AG20443 (cell line): ENCODE measurements at regions not wholly inside any gene's neighbourhood (a gene's known extent, or its start where the extent isn't known, plus 50 kb on each side); places are given as distances from the start of the nearest gene placed in this dataset.

Experiments used
- DNase-seq: peaks from one replicate; pipeline ENCODE4 v3.0.0; 2012; ENCODE audit warnings: low spot score, mixed read lengths

GRCh38 chr15:88382482-88382983, 84.7 kb downstream of the MRPL46 start:
- no peak for DNase-seq

GRCh38 chr15:88378188-88378637, 89.0 kb downstream of the MRPL46 start:
- DNase-seq: peak; percentile 53

- no peak for DNase-seq
These were observed 89.7 kb downstream of the MRPL46 start for GRCh38 chr15:88377509-88377908.

- peak; percentile 76 for DNase-seq
These were observed 90.5 kb downstream of the MRPL46 start for GRCh38 chr15:88376574-88377174.

- DNase-seq: peak; percentile 83
These were observed 91.8 kb downstream of the MRPL46 start for GRCh38 chr15:88375234-88375927.

- DNase-seq: no peak
These were observed 102.1 kb downstream of the MRPL46 start for GRCh38 chr15:88365124-88365523.

- DNase-seq: no peak
These were observed 92.2 kb upstream of the NTRK3 start for GRCh38 chr15:88348579-88349230.

- DNase-seq: no peak
These were observed 89.4 kb upstream of the NTRK3 start for GRCh38 chr15:88345962-88346361.

- DNase-seq: no peak
These were observed 88.2 kb upstream of the NTRK3 start for GRCh38 chr15:88344786-88345185.

- DNase-seq: peak; percentile 71
These were observed 86.1 kb upstream of the NTRK3 start for GRCh38 chr15:88342666-88343065.

- no peak for DNase-seq
These were observed 85.1 kb upstream of the NTRK3 start for GRCh38 chr15:88341653-88342052.

GRCh38 chr15:88341006-88341405, 84.5 kb upstream of the NTRK3 start:
- no peak for DNase-seq

- DNase-seq: no peak
These were observed 81.5 kb upstream of the NTRK3 start for GRCh38 chr15:88337993-88338392.

GRCh38 chr15:88335074-88335473, 78.5 kb upstream of the NTRK3 start:
- no peak for DNase-seq

GRCh38 chr15:88334436-88334835, 77.9 kb upstream of the NTRK3 start:
- peak; percentile 70 for DNase-seq

- DNase-seq: peak; percentile 51
These were observed 74.8 kb upstream of the NTRK3 start for GRCh38 chr15:88331291-88331690.

GRCh38 chr15:88326924-88327323, 70.4 kb upstream of the NTRK3 start:
- DNase-seq: no peak

GRCh38 chr15:88324741-88325065, 68.2 kb upstream of the NTRK3 start:
- DNase-seq: no peak

- DNase-seq: peak; percentile 51
These were observed 67.6 kb upstream of the NTRK3 start for GRCh38 chr15:88323976-88324740.

- DNase-seq: no peak
These were observed 66.9 kb upstream of the NTRK3 start for GRCh38 chr15:88323468-88323867.

- no peak for DNase-seq
These were observed 65.9 kb upstream of the NTRK3 start for GRCh38 chr15:88322461-88322860.

- DNase-seq: no peak
These were observed 64.7 kb upstream of the NTRK3 start for GRCh38 chr15:88321271-88321670.

- DNase-seq: no peak
These were observed 60.0 kb upstream of the NTRK3 start for GRCh38 chr15:88316586-88316985.
